Caco-2 (cell line): ENCODE measurements at regions not wholly inside any gene's neighbourhood (a gene's known extent, or its start where the extent isn't known, plus 50 kb on each side); places are given as distances from the start of the nearest gene placed in this dataset.
"Not testable (repeated sequence)": the region's sequence is repeated elsewhere in the genome, so short reads cannot be mapped to it uniquely, and the experiment has no call there.

ENCODE experiments used
- BruUV-seq: library from RNA; stranded (reverse); fragments of 400-500 nt; replicated peaks from 2 replicates; lab custom pipeline; 2021; lab: Mats Ljungman, UMichigan
- CTCF ChIA-PET: fragments of 300-600 bp; sonication (Branson Sonifier 250); formaldehyde crosslinking; loops from one replicate; lab custom pipeline; 2022; ENCODE audit warnings: antibody characterized with exemption; lab: Charles Lee
- POLR2A ChIA-PET: fragments of 300-600 bp; sonication (Branson Sonifier 250); formaldehyde crosslinking; loops from one replicate; lab custom pipeline; 2022; ENCODE audit warnings: antibody characterized with exemption; lab: Charles Lee
- DNase-seq, 2 experiments: peaks; one replicate each; pipeline versions ENCODE4 v3.0.0 to v3.0.0-alpha.2; 2020 to 2022
- H3K27me3 ChIP-seq: replicated peaks from 2 replicates; pipeline ENCODE4 v1.6.0; 2011; ENCODE audit warnings: low read length; ENCODE audit not compliant: control insufficient read depth, insufficient read depth
- H3K36me3 ChIP-seq: 2 replicates; pipeline ENCODE4 v1.5.1; 2011; ENCODE audit warnings: low read length; ENCODE audit not compliant: control insufficient read depth, insufficient read depth
- H3K4me1 ChIP-seq: fragments of 250-450 bp; sonication (Bioruptor Pico); 2 replicates; pipeline ENCODE4 v1.5.1; 2020; ENCODE audit warnings: mild to moderate bottlenecking
- H3K4me3 ChIP-seq: 2 replicates; pipeline ENCODE4 v1.5.1; 2011; ENCODE audit warnings: low read depth, mild to moderate bottlenecking, control low read depth, low read length
- H3K9me3 ChIP-seq: fragments of 250-450 bp; sonication (Bioruptor Pico); 2 replicates; pipeline ENCODE4 v1.5.1; 2020; ENCODE audit warnings: mild to moderate bottlenecking, moderate library complexity
- H3K27ac Mint-ChIP-seq: one replicate; pipeline ENCODE4 v1.8.0; 2022; ENCODE audit warnings: mixed read lengths; ENCODE audit not compliant: unreplicated experiment
- H3K27me3 Mint-ChIP-seq: one replicate; pipeline ENCODE4 v1.8.0; 2022; ENCODE audit warnings: mixed read lengths; ENCODE audit not compliant: insufficient read depth, unreplicated experiment
- H3K36me3 Mint-ChIP-seq: one replicate; pipeline ENCODE4 v1.8.0; 2022; ENCODE audit warnings: mild to moderate bottlenecking, mixed read lengths; ENCODE audit not compliant: insufficient read depth, unreplicated experiment
- H3K4me1 Mint-ChIP-seq: one replicate; pipeline ENCODE4 v1.8.0; 2022; ENCODE audit warnings: low read depth, mixed read lengths; ENCODE audit not compliant: unreplicated experiment
- H3K4me3 Mint-ChIP-seq: one replicate; pipeline ENCODE4 v1.8.0; 2022; ENCODE audit warnings: mild to moderate bottlenecking, moderate library complexity, mixed read lengths; ENCODE audit not compliant: unreplicated experiment
- H3K9me3 Mint-ChIP-seq: one replicate; pipeline ENCODE4 v1.8.0; 2022; ENCODE audit warnings: mixed read lengths; ENCODE audit not compliant: unreplicated experiment
- intact Hi-C: fragments of 100-400 bp; cut with micrococcal nuclease; formaldehyde crosslinking; loops from one replicate; pipeline ENCODE4 v1.10.0; 2022; ENCODE audit not compliant: unreplicated experiment
- TF ChIP-seq, protein P1 (sequence below), 2 experiments: fragments of 200-600 bp in 1 of 2; IDR thresholded peaks; 1 replicate in 1 of 2; 2 replicates in 1 of 2; pipeline versions ENCODE4 v1.5.1 to v1.8.0; 2011 to 2022; ENCODE audit warnings: antibody characterized with exemption in 1 of 2, control low read depth in 1 of 2, inconsistent platforms in 1 of 2, low read depth in 1 of 2, low read length in 1 of 2, mild to moderate bottlenecking in 1 of 2, moderate library complexity in 1 of 2; ENCODE audit not compliant: insufficient read depth in 1 of 2, severe bottlenecking in 1 of 2, unreplicated experiment in 1 of 2

- H3K27me3 ChIP-seq, result no peaks in the 10 kb centered on the region
- no peak overlapping the region for H3K27ac Mint-ChIP-seq
- intact Hi-C loops, result no loop called here
- H3K36me3 ChIP-seq, result no peaks in the 10 kb centered on the region
- TF ChIP-seq, protein P1, sequence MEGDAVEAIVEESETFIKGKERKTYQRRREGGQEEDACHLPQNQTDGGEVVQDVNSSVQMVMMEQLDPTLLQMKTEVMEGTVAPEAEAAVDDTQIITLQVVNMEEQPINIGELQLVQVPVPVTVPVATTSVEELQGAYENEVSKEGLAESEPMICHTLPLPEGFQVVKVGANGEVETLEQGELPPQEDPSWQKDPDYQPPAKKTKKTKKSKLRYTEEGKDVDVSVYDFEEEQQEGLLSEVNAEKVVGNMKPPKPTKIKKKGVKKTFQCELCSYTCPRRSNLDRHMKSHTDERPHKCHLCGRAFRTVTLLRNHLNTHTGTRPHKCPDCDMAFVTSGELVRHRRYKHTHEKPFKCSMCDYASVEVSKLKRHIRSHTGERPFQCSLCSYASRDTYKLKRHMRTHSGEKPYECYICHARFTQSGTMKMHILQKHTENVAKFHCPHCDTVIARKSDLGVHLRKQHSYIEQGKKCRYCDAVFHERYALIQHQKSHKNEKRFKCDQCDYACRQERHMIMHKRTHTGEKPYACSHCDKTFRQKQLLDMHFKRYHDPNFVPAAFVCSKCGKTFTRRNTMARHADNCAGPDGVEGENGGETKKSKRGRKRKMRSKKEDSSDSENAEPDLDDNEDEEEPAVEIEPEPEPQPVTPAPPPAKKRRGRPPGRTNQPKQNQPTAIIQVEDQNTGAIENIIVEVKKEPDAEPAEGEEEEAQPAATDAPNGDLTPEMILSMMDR (IDR thresholded peaks at IDR 0.05; ENCODE audit: insufficient read depth in 1 of 2, low read depth in 1 of 2, low read length in 1 of 2, severe bottlenecking in 1 of 2, unreplicated experiment in 1 of 2), result no peak
- no peaks in the 10 kb centered on the region for H3K4me1 Mint-ChIP-seq
- ChIA-PET POLR2A (no interaction called here), CTCF (interaction anchor here (0.8 to 1.6 kb wide), 2 partner anchors 13 to 24 kb away, joined by 3 read pairs; no protein-coding TSS in a partner anchor)
- peaks cover 6% of the 10 kb centered on the region for H3K27me3 Mint-ChIP-seq
- H3K36me3 Mint-ChIP-seq, result no peaks in the 10 kb centered on the region
- H3K9me3 ChIP-seq, result no peaks in the 10 kb centered on the region; the same call in none of the 2 replicates
- peaks cover 9% of the 10 kb centered on the region for H3K9me3 Mint-ChIP-seq
- no peak overlapping the region for H3K4me3 ChIP-seq
- no peak for DNase-seq
- BruUV-seq, result no TSS peak
- no peak overlapping the region for H3K4me3 Mint-ChIP-seq
- peaks cover 5% of the 10 kb centered on the region for H3K4me1 ChIP-seq
Measured at GRCh38 chr11:134725211-134725610, 313.2 kb upstream of the B3GAT1 start.

- no peak overlapping the region for H3K27ac Mint-ChIP-seq
- TF ChIP-seq, protein P1 (IDR thresholded peaks at IDR 0.05; ENCODE audit: insufficient read depth in 1 of 2, low read depth in 1 of 2, low read length in 1 of 2, severe bottlenecking in 1 of 2, unreplicated experiment in 1 of 2), result no peak
- Histone ChIP-seq H3K9me3 (no peaks in the 10 kb centered on the region; the same call in none of the 2 replicates), H3K27me3 (no peaks in the 10 kb centered on the region), H3K36me3 (no peaks in the 10 kb centered on the region), H3K4me1 (peaks cover under 1% of the 10 kb centered on the region; the same call in 1 of the 2 replicates), H3K4me3 (no peak overlapping the region)
- no peak overlapping the region for H3K4me3 Mint-ChIP-seq
- POLR2A ChIA-PET, result no interaction called here
- no peaks in the 10 kb centered on the region for H3K4me1 Mint-ChIP-seq
- H3K9me3 Mint-ChIP-seq, result peaks cover 9% of the 10 kb centered on the region
- no peaks in the 10 kb centered on the region for H3K36me3 Mint-ChIP-seq
- H3K27me3 Mint-ChIP-seq, result peaks cover 6% of the 10 kb centered on the region
- no TSS peak for BruUV-seq
- DNase-seq, result no peak
- intact Hi-C loops, result no loop called here
- CTCF ChIA-PET, result no interaction called here
Measured at GRCh38 chr11:134724779-134725140, 312.7 kb upstream of the B3GAT1 start.

DNA sequence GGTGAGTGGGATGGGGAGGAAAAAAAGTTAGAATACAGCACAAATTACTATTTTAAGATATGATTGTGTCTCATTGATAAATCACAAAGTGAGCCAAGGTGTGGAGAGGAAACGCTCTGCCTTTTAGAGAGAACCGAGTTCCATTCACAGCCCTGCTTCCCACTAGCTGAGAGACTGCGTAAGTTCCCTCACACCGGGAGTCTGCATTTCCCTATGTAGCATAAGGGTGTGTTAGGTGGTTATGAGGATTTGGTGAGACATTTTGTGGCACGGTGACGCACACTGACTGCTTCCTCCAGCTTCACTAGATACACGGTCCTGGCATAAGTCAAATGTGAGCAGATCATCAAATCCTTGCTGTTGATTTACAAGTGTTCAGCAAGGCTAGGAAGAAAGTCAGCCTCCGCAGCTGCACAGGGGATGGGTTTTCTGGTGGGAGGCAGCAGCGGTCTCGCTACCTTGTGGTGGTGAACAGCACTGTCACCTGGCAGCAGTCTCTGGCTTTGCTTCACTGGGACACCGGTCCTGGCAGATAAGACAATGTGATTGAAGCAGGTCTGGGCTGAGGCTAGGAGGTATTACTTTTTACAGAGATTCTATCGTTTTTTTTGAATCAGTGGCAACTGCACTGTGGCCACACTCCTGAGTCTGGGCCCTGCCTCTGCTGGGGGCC is 312.2 kb upstream of the B3GAT1 start:
- intact Hi-C loops, result no loop called here
- DNase-seq, result no peak
- Histone ChIP-seq H3K4me1 (no peaks in the 10 kb centered on the region), H3K9me3 (no peaks in the 10 kb centered on the region; the same call in none of the 2 replicates), H3K4me3 (no peak overlapping the region), H3K36me3 (no peaks in the 10 kb centered on the region), H3K27me3 (no peaks in the 10 kb centered on the region)
- Mint-ChIP-seq H3K27me3 (peaks cover 6% of the 10 kb centered on the region), H3K9me3 (peaks cover 9% of the 10 kb centered on the region), H3K4me3 (no peak overlapping the region), H3K27ac (no peak overlapping the region), H3K36me3 (no peaks in the 10 kb centered on the region), H3K4me1 (no peaks in the 10 kb centered on the region)
- ChIA-PET CTCF (no interaction called here), POLR2A (no interaction called here)
- TF ChIP-seq, protein P1 (IDR thresholded peaks at IDR 0.05; ENCODE audit: insufficient read depth in 1 of 2, low read depth in 1 of 2, low read length in 1 of 2, severe bottlenecking in 1 of 2, unreplicated experiment in 1 of 2), result no peak
- BruUV-seq, result no TSS peak

- peaks cover 17% of the 10 kb centered on the region for H3K27me3 Mint-ChIP-seq
- H3K9me3 Mint-ChIP-seq, POLR2A ChIA-PET, DNase-seq, H3K4me3 Mint-ChIP-seq, BruUV-seq, CTCF ChIA-PET, intact Hi-C loops, H3K36me3 Mint-ChIP-seq, H3K4me1 Mint-ChIP-seq, H3K9me3 ChIP-seq, H3K27me3 ChIP-seq, H3K4me1 ChIP-seq, H3K36me3 ChIP-seq, H3K27ac Mint-ChIP-seq, H3K4me3 ChIP-seq: not testable (repeated sequence)
Measured at GRCh38 chr11:134720691-134721070, 308.6 kb upstream of the B3GAT1 start.
